Stimulated activated naive CD8-positive, alpha-beta T cell treated with anti-CD3 and anti-CD28 coated beads, Interleukin-15, Interleukin-2, amounts not matched to agents 100 U/mL and 50 U/mL, for 24 hours (primary cell): ENCODE measurements at regions not wholly inside any gene's neighbourhood (a gene's known extent, or its start where the extent isn't known, plus 50 kb on each side); places are given as distances from the start of the nearest gene placed in this dataset.

Source experiments
- ATAC-seq: fragments of 150-1000 bp; cut with Tn5 transposase; one replicate; pipeline ENCODE4 v1.10.0; 2021
- DNase-seq: peaks from one replicate; pipeline ENCODE4 v3.0.0; 2021

GRCh38 chr1:114342376-114342775 is 168.6 kb downstream of the TRIM33 start:
- DNase-seq (peak; percentile 37), ATAC-seq (no peak)

- no peak for ATAC-seq
- DNase-seq: no peak
Measured at GRCh38 chr1:114341856-114342255, 169.1 kb downstream of the TRIM33 start.

- DNase-seq (peak; percentile 20), ATAC-seq (peak; percentile 73)
Measured at GRCh38 chr1:114341299-114341698, 169.7 kb downstream of the TRIM33 start.

GRCh38 chr1:114340892-114341291 is 170.1 kb downstream of the TRIM33 start:
- ATAC-seq (no peak), DNase-seq (no peak)

GRCh38 chr1:114339379-114339778 is 171.6 kb downstream of the TRIM33 start:
- DNase-seq (no peak), ATAC-seq (no peak)

GRCh38 chr1:114338191-114338890 is 172.7 kb downstream of the TRIM33 start:
- DNase-seq: no peak
- ATAC-seq: no peak

- ATAC-seq (no peak), DNase-seq (no peak)
Measured at GRCh38 chr1:114337417-114337816, 173.6 kb downstream of the TRIM33 start.

GRCh38 chr1:114336360-114336759 is 174.6 kb downstream of the TRIM33 start:
- no peak for ATAC-seq
- DNase-seq: no peak

- DNase-seq (no peak), ATAC-seq (no peak)
Measured at GRCh38 chr1:114335273-114335672, 175.7 kb downstream of the TRIM33 start.

GRCh38 chr1:114334297-114334696 is 176.7 kb downstream of the TRIM33 start:
- DNase-seq (no peak), ATAC-seq (no peak)

GRCh38 chr1:114333690-114334089 is 177.3 kb downstream of the TRIM33 start:
- ATAC-seq (no peak), DNase-seq (no peak)

- ATAC-seq: no peak
- no peak for DNase-seq
Measured at GRCh38 chr1:114331936-114332335, 178.3 kb upstream of the SYT6 start.

GRCh38 chr1:114330451-114330983 is 176.8 kb upstream of the SYT6 start:
- no peak for DNase-seq
- ATAC-seq: peak; percentile 36

- ATAC-seq (no peak), DNase-seq (no peak)
Measured at GRCh38 chr1:114328361-114328904, 174.8 kb upstream of the SYT6 start.

- ATAC-seq (no peak), DNase-seq (no peak)
Measured at GRCh38 chr1:114324662-114324965, 170.9 kb upstream of the SYT6 start.

GRCh38 chr1:114323959-114324661 is 170.4 kb upstream of the SYT6 start:
- ATAC-seq: no peak

GRCh38 chr1:114322734-114323133 is 169.1 kb upstream of the SYT6 start:
- ATAC-seq (no peak), DNase-seq (no peak)

More at GRCh38 chr1:114323959-114324661, 170.4 kb upstream of the SYT6 start:
- DNase-seq: no peak

- DNase-seq (no peak), ATAC-seq (no peak)
Measured at GRCh38 chr1:114322207-114322606, 168.5 kb upstream of the SYT6 start.

- DNase-seq: no peak
- ATAC-seq: no peak
Measured at GRCh38 chr1:114320586-114320985, 166.9 kb upstream of the SYT6 start.

GRCh38 chr1:114319418-114319817 is 165.7 kb upstream of the SYT6 start:
- DNase-seq: no peak

GRCh38 chr1:114318961-114319360 is 165.3 kb upstream of the SYT6 start:
- DNase-seq: no peak

More at GRCh38 chr1:114319418-114319817, 165.7 kb upstream of the SYT6 start:
- no peak for ATAC-seq

GRCh38 chr1:114316204-114316603 is 162.5 kb upstream of the SYT6 start:
- no peak for ATAC-seq
- DNase-seq: no peak

More at GRCh38 chr1:114318961-114319360, 165.3 kb upstream of the SYT6 start:
- no peak for ATAC-seq

GRCh38 chr1:114315631-114316030 is 162.0 kb upstream of the SYT6 start:
- DNase-seq: no peak
- ATAC-seq: no peak
